Esophagus squamous epithelium (tissue), 4 donors: ENCODE measurements at regions not wholly inside any gene's neighbourhood (a gene's known extent, or its start where the extent isn't known, plus 50 kb on each side); places are given as distances from the start of the nearest gene placed in this dataset.

Experiments used
- CTCF ChIP-seq, 6 experiments: fragments of 450-650 bp in 4 of 6; fragments of 200-600 bp in 2 of 6; sonication (generic) in 2 of 6; IDR thresholded peaks; one replicate each; pipeline ENCODE4 v1.5.1; 2016 to 2019; ENCODE audit warnings: antibody characterized with exemption in 6 of 6, mild to moderate bottlenecking in 4 of 6, moderate library complexity in 4 of 6
- POLR2A ChIP-seq, 4 donors: fragments of 450-650 bp; IDR thresholded peaks; one replicate each; pipeline ENCODE4 v1.6.1; 2017; ENCODE audit warnings: antibody characterized with exemption in 4 of 4, mild to moderate bottlenecking in 4 of 4, moderate library complexity in 3 of 4

GRCh38 chr2:145985517-145985916, 1465.6 kb upstream of the ZEB2 start:
- no peak for TF ChIP-seq CTCF (IDR thresholded peaks at IDR 0.05)
- no peak for TF ChIP-seq POLR2A (IDR thresholded peaks at IDR 0.05)
